NCI-H128 (cell line): ENCODE measurements at regions not wholly inside any gene's neighbourhood (a gene's known extent, or its start where the extent isn't known, plus 50 kb on each side); places are given as distances from the start of the nearest gene placed in this dataset.

Source experiments
- DNase-seq: peaks from one replicate; lab custom pipeline; 2025; ENCODE audit not compliant: unreplicated experiment; lab: John Stamatoyannopoulos, UW

- no peak for DNase-seq
Observed at GRCh38 chr6:90803956-90804355, 217.1 kb upstream of the MAP3K7 start.

GRCh38 chr6:90795078-90795477 lies 208.2 kb upstream of the MAP3K7 start:
- no peak for DNase-seq

GRCh38 chr6:90793771-90794170 lies 206.9 kb upstream of the MAP3K7 start:
- DNase-seq, result no peak

GRCh38 chr6:90790696-90791095 lies 203.8 kb upstream of the MAP3K7 start:
- no peak for DNase-seq

DNA sequence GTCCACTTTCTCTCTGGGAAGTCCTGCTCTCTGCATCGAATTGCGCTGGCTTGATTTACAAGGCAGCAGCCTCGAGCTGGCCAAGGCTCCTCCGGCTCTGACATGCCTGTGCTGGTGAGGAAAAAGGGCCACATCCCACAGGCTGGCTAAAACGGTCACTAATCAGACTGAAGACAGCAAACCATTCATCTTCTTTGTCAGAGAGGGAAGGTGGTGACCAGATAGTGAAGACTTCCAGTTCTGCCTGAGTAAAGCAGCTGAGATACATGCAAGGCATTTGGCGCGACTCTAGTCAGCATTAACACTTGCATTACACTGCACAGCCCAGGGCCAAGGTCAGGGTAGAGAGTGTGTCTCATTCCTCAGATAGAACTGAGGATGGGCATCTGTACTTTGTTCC lies 203.2 kb upstream of the MAP3K7 start:
- DNase-seq, result no peak

GRCh38 chr6:90788781-90789180 lies 201.9 kb upstream of the MAP3K7 start:
- no peak for DNase-seq

DNA sequence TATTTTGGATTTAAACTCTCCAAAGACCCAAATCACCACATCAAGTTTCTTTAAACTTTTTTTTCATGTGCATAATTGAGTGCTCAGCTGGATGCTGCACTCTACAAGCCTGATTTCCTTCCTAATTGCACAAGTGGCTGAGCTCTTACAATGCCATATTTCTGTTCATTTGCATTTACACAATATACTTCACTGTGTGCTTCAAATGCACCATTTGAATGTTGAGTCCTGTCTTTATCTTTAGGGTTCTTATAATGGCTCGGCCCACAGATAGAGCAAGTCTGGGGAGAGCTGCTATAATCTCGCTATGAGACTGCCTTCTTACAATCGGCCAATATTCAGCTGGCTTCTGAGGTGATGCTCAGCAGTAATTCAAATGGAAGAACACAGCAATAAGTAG lies 200.6 kb upstream of the MAP3K7 start:
- no peak for DNase-seq

- DNase-seq, result no peak
Observed at GRCh38 chr6:90780778-90781177, 193.9 kb upstream of the MAP3K7 start.

GRCh38 chr6:90780141-90780540 lies 193.3 kb upstream of the MAP3K7 start:
- no peak for DNase-seq

DNA sequence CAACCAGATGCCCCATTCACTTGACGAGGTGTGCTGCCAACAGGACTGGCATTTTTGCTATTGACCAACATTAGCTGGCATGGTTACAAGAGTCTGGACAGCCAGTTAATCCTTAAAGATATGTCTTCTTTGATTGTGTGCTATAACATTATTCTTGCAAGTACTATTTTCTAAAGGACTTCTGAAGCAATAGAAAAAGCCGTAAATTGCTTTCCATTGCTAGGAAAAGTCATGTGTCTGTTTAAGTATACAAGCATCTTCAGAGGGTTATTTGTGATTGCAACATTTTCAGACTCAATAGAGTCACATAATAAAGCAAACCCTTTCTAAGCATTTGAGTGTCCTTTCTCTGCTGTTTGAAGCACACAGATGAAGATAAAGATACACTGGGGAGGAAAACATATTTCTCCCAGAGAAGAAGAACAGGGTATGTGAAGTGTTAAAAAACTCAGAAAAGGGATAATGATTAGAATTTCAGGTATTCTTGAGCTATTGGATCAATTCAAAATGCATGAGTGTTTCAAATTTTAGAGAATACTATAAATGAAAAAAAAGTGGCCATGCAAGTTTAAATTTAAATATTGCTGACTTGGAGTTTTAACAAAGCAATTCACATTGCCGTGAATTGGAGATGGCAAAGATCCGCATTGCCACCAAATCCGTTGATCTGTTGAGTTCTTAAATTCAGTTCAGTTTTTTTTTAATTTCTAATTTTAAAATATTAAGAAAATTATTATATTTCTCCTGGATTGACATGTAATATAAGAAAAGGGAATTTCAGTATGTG lies 191.7 kb upstream of the MAP3K7 start:
- DNase-seq, result no peak

GRCh38 chr6:90770778-90771177 lies 183.9 kb upstream of the MAP3K7 start:
- DNase-seq, result no peak

DNA sequence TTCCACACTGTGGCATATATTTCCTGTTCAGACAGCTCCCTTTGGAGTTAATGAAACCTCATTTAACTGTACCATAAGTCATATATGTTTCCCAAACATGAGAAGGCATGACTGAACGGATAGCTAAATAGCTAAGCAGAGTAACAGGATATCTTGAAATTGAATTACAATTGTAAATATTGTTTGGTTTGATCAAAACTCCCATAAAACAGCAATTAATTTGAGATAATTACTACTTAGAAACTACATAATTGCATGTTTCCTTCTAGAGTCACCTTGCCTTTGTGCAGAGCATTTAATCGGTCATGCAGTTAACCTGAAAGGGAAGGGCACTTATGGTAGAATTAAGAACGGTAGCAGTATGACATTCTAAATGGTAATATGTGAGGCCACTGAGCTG lies 179.0 kb upstream of the MAP3K7 start:
- DNase-seq, result no peak

- DNase-seq, result no peak
Observed at GRCh38 chr6:90765491-90765890, 178.6 kb upstream of the MAP3K7 start.

DNA sequence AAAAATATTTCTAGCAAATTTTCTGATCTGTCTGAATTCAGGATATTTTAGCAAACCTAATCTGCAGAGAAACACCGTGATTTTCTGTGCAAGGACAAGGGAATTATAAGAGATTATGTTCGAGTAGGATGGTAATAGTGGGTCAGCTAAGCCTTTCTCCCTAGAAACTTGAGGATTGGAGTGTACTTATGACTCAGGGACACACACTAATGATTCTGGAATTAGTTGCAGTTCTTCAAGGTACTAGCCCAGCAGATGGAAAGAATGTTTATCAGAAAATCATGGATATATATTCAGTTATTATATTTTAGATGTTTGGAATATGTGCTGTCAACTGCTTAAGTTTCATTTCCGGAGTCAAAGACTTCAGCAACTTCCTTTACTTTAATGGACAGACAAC lies 177.1 kb upstream of the MAP3K7 start:
- DNase-seq, result no peak

DNA sequence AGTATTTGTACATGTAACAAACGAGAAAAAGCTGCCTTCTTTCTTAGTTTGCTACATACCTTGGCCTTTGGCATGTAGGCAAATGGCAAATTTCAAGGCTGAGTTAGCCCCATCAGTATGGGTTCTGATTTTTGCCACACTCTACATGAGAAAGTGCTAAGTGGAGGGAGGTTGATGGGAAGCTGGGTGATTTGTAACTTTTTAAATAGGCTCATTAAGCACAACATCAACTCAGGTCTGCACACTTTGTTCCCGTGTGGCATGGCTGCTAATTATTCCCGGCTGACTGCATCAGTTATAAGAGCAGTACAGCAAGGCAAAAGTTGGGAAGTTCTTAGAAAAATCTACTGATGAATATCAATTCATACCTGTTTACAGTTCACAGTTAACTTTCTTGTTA lies 172.8 kb upstream of the MAP3K7 start:
- DNase-seq, result no peak

DNA sequence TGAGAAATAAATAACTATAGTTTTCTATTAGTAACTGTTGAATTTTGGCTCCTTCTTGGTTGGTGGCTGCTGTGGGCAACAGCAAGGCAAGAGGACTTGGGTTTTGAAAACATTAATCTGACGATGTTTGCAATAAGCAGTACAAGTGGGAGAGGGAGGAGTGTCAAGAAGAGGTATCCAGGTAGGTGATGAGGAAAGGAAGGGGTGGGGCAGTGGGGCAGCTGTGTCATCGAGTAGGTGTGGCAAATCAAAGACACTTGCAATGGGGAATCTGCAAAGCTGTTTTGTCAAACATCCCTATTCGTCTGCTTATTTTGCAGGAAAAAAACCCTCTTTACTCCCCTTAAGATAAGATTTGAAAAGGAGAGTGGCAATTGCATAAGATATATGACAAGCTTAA lies 171.9 kb upstream of the MAP3K7 start:
- DNase-seq, result no peak

- DNase-seq, result no peak
Observed at GRCh38 chr6:90753820-90754643, 167.2 kb upstream of the MAP3K7 start.

- DNase-seq, result no peak
Observed at GRCh38 chr6:90739802-90740201, 152.9 kb upstream of the MAP3K7 start.

DNA sequence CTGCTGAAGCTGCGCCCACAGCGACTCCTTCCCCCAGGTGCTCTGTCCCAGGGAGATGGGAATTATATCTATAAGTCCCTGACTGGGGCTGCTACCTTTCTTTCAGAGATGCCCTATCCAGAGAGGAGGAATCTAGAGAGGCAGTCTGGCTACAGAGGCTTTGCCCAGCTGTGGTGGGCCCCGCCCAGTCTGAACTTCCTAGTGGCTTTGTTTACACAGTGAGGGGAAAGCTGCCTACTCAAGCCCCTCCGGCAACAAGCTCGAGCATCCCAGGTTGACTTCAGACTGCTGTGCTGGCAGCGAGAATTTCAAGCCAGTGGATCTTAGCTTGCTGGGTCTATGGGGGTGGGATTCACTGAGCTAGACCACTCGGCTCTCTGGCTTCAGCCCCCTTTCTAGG lies 152.5 kb upstream of the MAP3K7 start:
- no peak for DNase-seq

GRCh38 chr6:90730151-90730673 lies 143.3 kb upstream of the MAP3K7 start:
- no peak for DNase-seq

GRCh38 chr6:90729057-90729456 lies 142.2 kb upstream of the MAP3K7 start:
- no peak for DNase-seq

- no peak for DNase-seq
Observed at GRCh38 chr6:90722648-90723047, 135.8 kb upstream of the MAP3K7 start.
